ENCODE measurements at regions not wholly inside any gene's neighbourhood (a gene's known extent, or its start where the extent isn't known, plus 50 kb on each side); places are given as distances from the start of the nearest gene placed in this dataset.
"Not testable (repeated sequence)": the region's sequence is repeated elsewhere in the genome, so short reads cannot be mapped to it uniquely, and the experiment has no call there.

GRCh38 chrX:77347572-77347971 is 99.6 kb upstream of the FGF16 start:
- H3K9me3 Mint-ChIP-seq = no peaks in the 10 kb centered on the region
- no peak overlapping the region for H3K27ac Mint-ChIP-seq
- no peaks in the 10 kb centered on the region for H3K27me3 Mint-ChIP-seq
- H3K36me3 Mint-ChIP-seq (ENCODE audit: low read depth) = no peaks in the 10 kb centered on the region
- H3K4me3 Mint-ChIP-seq = no peak overlapping the region
- no peaks in the 10 kb centered on the region for H3K4me1 Mint-ChIP-seq (ENCODE audit: low read depth)

- Mint-ChIP-seq H3K4me3 (no peak overlapping the region), H3K27me3 (peaks cover 5% of the 10 kb centered on the region), H3K27ac (no peak overlapping the region), H3K36me3 (ENCODE audit: low read depth) (no peaks in the 10 kb centered on the region), H3K4me1 (ENCODE audit: low read depth) (no peaks in the 10 kb centered on the region), H3K9me3 (peaks cover 11% of the 10 kb centered on the region)
These were observed 57.3 kb upstream of the FGF16 start for GRCh38 chrX:77389891-77390290.

DNA sequence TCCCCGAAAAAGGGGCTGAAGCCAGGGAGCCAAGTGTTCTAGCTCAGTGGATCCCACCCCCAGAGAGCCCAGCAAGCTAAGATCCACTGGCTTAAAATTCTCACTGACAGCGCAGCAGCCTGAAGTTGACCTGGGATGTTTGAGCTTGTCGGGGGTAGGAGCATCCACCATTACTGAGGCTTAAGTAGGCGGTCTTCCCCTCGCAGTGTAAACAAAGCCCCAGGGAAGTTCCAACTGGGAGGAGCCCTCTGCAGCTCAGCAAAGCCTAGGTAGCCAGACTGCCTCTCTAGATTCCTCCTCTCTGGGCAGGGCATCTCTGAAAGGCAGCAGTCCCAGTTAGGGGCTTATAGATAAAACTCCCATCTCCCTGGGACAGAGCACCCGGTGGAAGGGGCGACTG is 56.8 kb upstream of the FGF16 start:
- H3K27me3 Mint-ChIP-seq; H3K4me1 Mint-ChIP-seq (ENCODE audit: low read depth); H3K36me3 Mint-ChIP-seq (ENCODE audit: low read depth); H3K4me3 Mint-ChIP-seq; H3K9me3 Mint-ChIP-seq; H3K27ac Mint-ChIP-seq: not testable (repeated sequence)

- no peaks in the 10 kb centered on the region for H3K36me3 Mint-ChIP-seq (ENCODE audit: low read depth)
- no peaks in the 10 kb centered on the region for H3K27me3 Mint-ChIP-seq
- H3K4me3 Mint-ChIP-seq = no peak overlapping the region
- no peaks in the 10 kb centered on the region for H3K9me3 Mint-ChIP-seq
- H3K4me1 Mint-ChIP-seq (ENCODE audit: low read depth) = no peaks in the 10 kb centered on the region
- no peak overlapping the region for H3K27ac Mint-ChIP-seq
These were observed 50.4 kb upstream of the FGF16 start for GRCh38 chrX:77396781-77397180.

All from stimulated activated naive CD8-positive, alpha-beta T cell treated with anti-CD3 and anti-CD28 coated beads, Interleukin-15, Interleukin-2, amounts not matched to agents 100 ng/mL and 50 ng/mL, for 24 hours (primary cell).